A673 (cell line): ENCODE measurements at regions not wholly inside any gene's neighbourhood (a gene's known extent, or its start where the extent isn't known, plus 50 kb on each side); places are given as distances from the start of the nearest gene placed in this dataset.

Experiments
- BruUV-seq: library from RNA; stranded (reverse); fragments of 400-500 nt; replicated peaks from 2 replicates; lab custom pipeline; 2021; lab: Mats Ljungman, UMichigan
- CTCF ChIA-PET: fragments of 300-600 bp; sonication (Branson Sonifier 250); formaldehyde crosslinking; loops from one replicate; lab custom pipeline; 2022; ENCODE audit warnings: antibody characterized with exemption; lab: Charles Lee
- POLR2A ChIA-PET: fragments of 300-600 bp; sonication (Branson Sonifier 250); formaldehyde crosslinking; loops from one replicate; lab custom pipeline; 2022; ENCODE audit warnings: antibody characterized with exemption; ENCODE audit not compliant: low non-redundant PET; lab: Charles Lee
- DNase-seq: peaks from one replicate; pipeline ENCODE4 v3.0.0-alpha.2; 2015; ENCODE audit warnings: low spot score
- H3K27ac ChIP-seq: fragments of 200-600 bp; sonication (generic); 2 replicates; pipeline ENCODE4 v1.5.1; 2016; ENCODE audit warnings: mixed run types, low read depth, mild to moderate bottlenecking, mixed read lengths, antibody characterized with exemption, low read length; ENCODE audit not compliant: poor library complexity, severe bottlenecking
- H3K27me3 ChIP-seq: fragments of 200-600 bp; sonication (generic); replicated peaks from 2 replicates; pipeline ENCODE4 v1.6.1; 2017; ENCODE audit warnings: mixed run types, low read depth, mild to moderate bottlenecking, mixed read lengths, antibody characterized with exemption, low read length; ENCODE audit not compliant: insufficient read depth, poor library complexity
- H3K36me3 ChIP-seq: fragments of 200-600 bp; sonication (generic); 2 replicates; pipeline ENCODE4 v1.6.1; 2016; ENCODE audit warnings: mixed run types, mild to moderate bottlenecking, mixed read lengths, antibody characterized with exemption, low read length; ENCODE audit not compliant: insufficient read depth, poor library complexity, severe bottlenecking
- H3K4me1 ChIP-seq: fragments of 200-600 bp; sonication (generic); 2 replicates; pipeline ENCODE4 v1.6.1; 2017; ENCODE audit warnings: mixed run types, mild to moderate bottlenecking, mixed read lengths, antibody characterized with exemption, low read length; ENCODE audit not compliant: insufficient read depth, poor library complexity, severe bottlenecking
- H3K4me3 ChIP-seq: fragments of 200-600 bp; sonication (generic); 2 replicates; pipeline ENCODE4 v1.5.1; 2016; ENCODE audit warnings: low read depth, mixed run types, mild to moderate bottlenecking, mixed read lengths, low read length; ENCODE audit not compliant: poor library complexity, severe bottlenecking
- H3K9me3 ChIP-seq: fragments of 200-600 bp; sonication (generic); 2 replicates; pipeline ENCODE4 v1.6.1; 2016; ENCODE audit warnings: mixed run types, low read depth, mild to moderate bottlenecking, mixed read lengths, antibody characterized with exemption, low read length; ENCODE audit not compliant: poor library complexity, severe bottlenecking
- CTCF ChIP-seq: fragments of 300-800, 200-600 bp; sonication (generic); conservative IDR thresholded peaks from 2 replicates; pipeline ENCODE4 v1.5.1; 2017; ENCODE audit warnings: low read depth, mild to moderate bottlenecking, antibody characterized with exemption, low read length, moderate library complexity, mixed read lengths
- EZH2 ChIP-seq: fragments of 200-600 bp; sonication (generic); IDR thresholded peaks from 2 replicates; pipeline ENCODE4 v1.6.1; 2017; ENCODE audit warnings: borderline replicate concordance, low read depth, mild to moderate bottlenecking, mixed read lengths, antibody characterized with exemption, low read length; ENCODE audit not compliant: poor library complexity, severe bottlenecking
- intact Hi-C: fragments of 100-400 bp; cut with micrococcal nuclease; formaldehyde crosslinking; loops from one replicate; pipeline ENCODE4 v1.10.0; 2022; ENCODE audit not compliant: unreplicated experiment

GRCh38 chr2:57862153-57862552, 184.5 kb upstream of the VRK2 start:
- no peak for DNase-seq
- no peaks in the 10 kb centered on the region for H3K36me3 ChIP-seq
- no TSS peak for BruUV-seq
- H3K4me1 ChIP-seq = peaks cover 3% of the 10 kb centered on the region
- H3K4me3 ChIP-seq = no peak overlapping the region
- no peaks in the 10 kb centered on the region for H3K27me3 ChIP-seq
- no peak overlapping the region for H3K27ac ChIP-seq
- CTCF ChIA-PET = no interaction called here
- intact Hi-C loops = no loop called here
- POLR2A ChIA-PET = no interaction called here
- TF ChIP-seq EZH2 = no peak
- TF ChIP-seq CTCF = no peak
- no peaks in the 10 kb centered on the region for H3K9me3 ChIP-seq

GRCh38 chr2:57862727-57863126, 183.9 kb upstream of the VRK2 start:
- DNase-seq = peak; percentile 5
- Histone ChIP-seq H3K4me3 (no peak overlapping the region), H3K4me1 (peaks cover 3% of the 10 kb centered on the region), H3K36me3 (no peaks in the 10 kb centered on the region), H3K27me3 (no peaks in the 10 kb centered on the region), H3K27ac (no peak overlapping the region), H3K9me3 (no peaks in the 10 kb centered on the region)
- CTCF ChIA-PET = no interaction called here
- no peak for TF ChIP-seq EZH2
- TF ChIP-seq CTCF = no peak
- BruUV-seq = no TSS peak
- POLR2A ChIA-PET = no interaction called here
- intact Hi-C loops = no loop called here

GRCh38 chr2:57864926-57865325, 181.7 kb upstream of the VRK2 start:
- intact Hi-C loops = no loop called here
- BruUV-seq = no TSS peak
- Histone ChIP-seq H3K27me3 (no peaks in the 10 kb centered on the region), H3K9me3 (no peaks in the 10 kb centered on the region), H3K27ac (no peak overlapping the region), H3K4me3 (no peak overlapping the region), H3K36me3 (no peaks in the 10 kb centered on the region), H3K4me1 (peaks cover 3% of the 10 kb centered on the region)
- DNase-seq = no peak
- POLR2A ChIA-PET = no interaction called here
- CTCF ChIA-PET = no interaction called here
- TF ChIP-seq CTCF (no peak), EZH2 (no peak)
